NCI-H2107 (cell line): ENCODE measurements at regions not wholly inside any gene's neighbourhood (a gene's known extent, or its start where the extent isn't known, plus 50 kb on each side); places are given as distances from the start of the nearest gene placed in this dataset.

Experiments used
- DNase-seq: peaks from one replicate; lab custom pipeline; 2025; lab: John Stamatoyannopoulos, UW

DNA sequence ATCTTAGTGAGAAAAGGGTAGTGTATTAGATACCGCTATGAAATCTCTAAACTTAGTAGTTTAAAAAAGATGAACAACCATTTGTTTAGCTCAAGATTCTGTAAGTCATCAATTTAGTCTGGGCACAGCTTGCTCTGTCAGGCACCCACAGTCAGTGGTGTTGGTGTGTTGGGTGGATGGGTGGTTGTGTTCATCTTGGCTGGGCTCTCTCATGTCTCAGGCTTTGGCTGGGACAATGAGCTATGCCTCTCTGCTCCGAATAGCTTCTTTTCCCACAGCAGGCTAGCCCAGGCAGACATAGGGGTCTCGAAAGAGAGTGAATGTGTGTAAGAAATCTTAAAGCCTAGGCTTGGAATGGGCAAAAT lies 127.0 kb upstream of the GATB start:
- DNase-seq = no peak

DNA sequence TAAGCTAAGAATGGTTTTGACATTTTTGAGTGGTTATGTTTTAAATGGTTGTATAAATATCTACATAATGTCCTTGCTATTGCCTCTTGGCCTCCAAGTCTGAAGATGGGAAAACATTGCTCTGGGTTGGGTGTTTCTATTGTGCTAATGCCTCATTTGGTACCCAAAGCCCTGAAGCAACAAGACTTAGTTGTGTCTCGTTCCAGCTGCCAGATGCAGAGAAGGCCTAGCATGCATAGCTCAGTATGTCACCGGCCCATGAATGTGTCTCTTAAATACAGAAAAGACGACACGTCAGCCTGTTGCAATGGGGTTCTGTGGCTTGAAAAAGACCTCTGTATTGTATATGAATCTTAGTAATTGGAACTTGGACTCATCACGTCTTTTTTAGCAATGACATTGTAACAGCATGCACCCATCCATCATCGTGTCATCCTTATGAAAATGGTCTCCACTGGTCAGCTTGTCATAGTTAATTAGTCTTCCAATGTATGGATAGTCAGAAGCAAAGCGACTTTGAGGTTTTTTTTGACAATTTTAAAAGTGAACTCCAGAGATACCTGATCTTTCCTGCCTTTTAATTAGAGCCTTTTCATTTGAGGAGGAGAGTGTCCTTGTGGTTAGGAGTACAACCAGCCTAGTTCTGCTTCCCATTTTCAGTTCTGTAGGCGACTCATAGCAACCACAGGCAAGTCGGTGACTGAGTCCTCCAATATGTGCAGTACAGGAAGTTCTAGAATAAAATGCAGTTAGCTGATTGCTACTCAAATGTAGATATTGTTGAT lies 126.4 kb upstream of the GATB start:
- no peak for DNase-seq

- DNase-seq = no peak
Observed at GRCh38 chr4:151885123-151885522, 124.3 kb upstream of the GATB start.

- DNase-seq = no peak
Observed at GRCh38 chr4:151883747-151884146, 122.9 kb upstream of the GATB start.

DNA sequence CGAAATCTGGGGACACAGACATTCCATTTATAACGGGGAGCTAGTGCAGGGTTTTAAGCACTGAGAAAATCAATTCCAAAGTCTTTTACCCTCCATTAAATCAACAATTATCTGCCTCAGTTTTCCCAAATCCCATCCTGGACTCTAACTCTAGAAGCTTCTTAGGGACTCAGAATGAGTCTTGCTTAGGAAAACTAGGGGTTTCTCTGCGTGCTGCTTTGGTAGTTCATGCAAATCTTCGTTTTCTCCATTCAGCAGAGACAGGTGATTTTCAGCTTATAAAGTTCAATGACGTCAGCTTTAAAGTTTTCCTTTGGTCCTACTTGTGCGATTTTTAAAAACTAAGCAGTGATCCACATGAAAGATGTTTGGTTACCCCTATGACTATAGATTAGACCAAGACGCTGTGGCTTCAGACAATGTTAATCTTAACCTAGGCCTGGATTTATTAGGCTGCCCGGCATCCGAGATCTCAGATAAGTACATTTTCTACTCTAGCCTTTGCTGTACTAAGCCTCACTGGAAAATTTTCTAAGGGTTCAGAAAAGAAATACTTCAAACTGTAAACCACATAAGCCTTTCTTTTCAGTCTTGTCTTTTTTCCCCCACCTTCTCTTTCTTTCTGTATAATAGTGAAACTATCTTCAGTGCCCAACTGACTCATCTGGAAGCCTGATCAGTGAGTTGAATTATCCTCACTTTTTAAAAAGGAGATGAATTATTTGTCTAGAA lies 121.4 kb upstream of the GATB start:
- no peak for DNase-seq

- no peak for DNase-seq
Observed at GRCh38 chr4:151879705-151880445, 119.1 kb upstream of the GATB start.

DNA sequence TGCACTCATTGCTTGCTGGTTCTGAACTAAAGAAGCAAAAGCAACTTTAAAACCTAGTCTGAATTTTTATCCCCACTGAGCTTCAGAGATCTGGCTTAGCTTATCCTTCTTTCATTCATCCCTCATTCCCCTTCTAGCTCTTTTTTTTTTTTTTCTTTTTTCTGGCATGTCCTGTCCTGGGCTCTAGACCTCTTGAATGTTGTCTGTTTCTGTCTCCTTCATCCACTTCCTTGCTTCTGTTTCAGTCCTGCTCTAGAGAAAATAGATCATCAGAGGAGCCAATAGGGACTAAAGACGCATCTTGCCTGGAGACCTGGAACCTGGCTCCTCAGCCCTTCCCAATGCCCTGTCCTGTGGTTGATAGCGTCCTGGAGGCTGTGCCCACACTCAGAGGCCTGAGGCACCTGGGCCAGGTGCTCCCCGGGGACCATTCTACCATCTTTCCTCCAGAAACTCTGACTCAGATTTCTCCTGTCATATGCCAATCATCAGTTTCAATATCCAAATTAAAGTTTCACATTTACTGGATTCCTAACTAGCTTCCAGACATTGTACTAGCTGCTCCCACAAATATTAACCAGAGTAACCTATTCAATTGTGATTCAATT lies 115.7 kb upstream of the GATB start:
- no peak for DNase-seq

- no peak for DNase-seq
Observed at GRCh38 chr4:151874328-151874727, 113.5 kb upstream of the GATB start.

DNA sequence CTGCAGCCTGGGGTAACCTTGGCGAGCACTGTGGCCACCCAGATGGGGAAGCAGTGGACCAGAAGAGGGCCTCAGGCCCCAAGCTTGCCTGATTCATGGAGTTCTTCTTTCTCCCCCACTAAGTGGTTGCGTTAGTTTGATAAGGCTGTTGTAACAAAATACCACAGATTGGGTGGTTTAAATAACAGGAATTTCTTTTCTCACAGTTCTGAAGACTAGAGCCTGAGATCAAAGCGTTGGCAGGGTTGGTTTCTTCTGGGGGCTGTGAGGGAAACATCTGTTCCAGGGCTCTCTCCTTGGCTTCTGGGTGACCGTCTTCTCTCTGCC lies 105.7 kb upstream of the GATB start:
- DNase-seq = no peak

- DNase-seq = no peak
Observed at GRCh38 chr4:151865744-151866591, 105.2 kb upstream of the GATB start.

GRCh38 chr4:151865312-151865711 lies 104.5 kb upstream of the GATB start:
- DNase-seq = no peak

DNA sequence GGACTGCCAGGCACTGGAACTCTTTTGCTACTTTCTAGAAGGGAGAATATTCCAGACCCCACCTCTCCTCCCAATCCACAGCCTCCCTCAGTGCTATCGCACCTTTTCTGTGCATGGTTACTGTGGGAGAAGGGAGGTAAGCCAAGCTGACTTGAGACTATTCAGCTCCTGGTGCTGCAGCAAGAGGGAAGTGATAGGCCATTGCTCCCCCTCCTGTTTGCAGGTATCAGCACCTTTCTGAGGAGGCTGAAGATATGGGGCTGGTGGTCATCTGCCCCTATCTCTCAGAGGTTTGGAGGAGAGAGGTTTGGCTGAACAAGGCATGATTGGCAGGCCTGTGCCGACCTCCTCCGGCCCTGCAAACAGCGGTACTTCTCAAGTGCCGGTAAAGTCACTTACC lies 103.3 kb upstream of the GATB start:
- DNase-seq = no peak

GRCh38 chr4:151862766-151863165 lies 102.0 kb upstream of the GATB start:
- no peak for DNase-seq

GRCh38 chr4:151860561-151861093 lies 99.8 kb upstream of the GATB start:
- no peak for DNase-seq

GRCh38 chr4:151859641-151860040 lies 98.8 kb upstream of the GATB start:
- DNase-seq = no peak

DNA sequence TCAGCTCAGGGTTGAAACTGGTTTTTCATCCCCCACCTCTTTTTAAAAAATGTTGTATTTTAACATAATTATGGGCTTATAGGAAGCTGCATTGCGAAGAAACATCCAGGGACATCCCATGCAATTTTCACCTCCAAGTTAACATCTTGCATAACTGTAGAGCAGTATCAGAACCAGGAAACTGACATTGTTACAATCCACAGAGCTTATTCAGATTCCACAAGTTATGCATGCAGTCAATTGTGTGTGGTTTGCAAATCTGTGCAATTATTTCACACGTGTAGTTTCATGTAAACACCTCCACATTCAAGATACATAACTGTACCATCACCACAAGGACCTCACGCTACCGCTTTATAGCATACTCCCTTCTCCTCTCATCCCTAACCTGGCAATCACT lies 97.5 kb upstream of the GATB start:
- no peak for DNase-seq

GRCh38 chr4:151857368-151857767 lies 96.6 kb upstream of the GATB start:
- no peak for DNase-seq

GRCh38 chr4:151855747-151856146 lies 94.9 kb upstream of the GATB start:
- no peak for DNase-seq

DNA sequence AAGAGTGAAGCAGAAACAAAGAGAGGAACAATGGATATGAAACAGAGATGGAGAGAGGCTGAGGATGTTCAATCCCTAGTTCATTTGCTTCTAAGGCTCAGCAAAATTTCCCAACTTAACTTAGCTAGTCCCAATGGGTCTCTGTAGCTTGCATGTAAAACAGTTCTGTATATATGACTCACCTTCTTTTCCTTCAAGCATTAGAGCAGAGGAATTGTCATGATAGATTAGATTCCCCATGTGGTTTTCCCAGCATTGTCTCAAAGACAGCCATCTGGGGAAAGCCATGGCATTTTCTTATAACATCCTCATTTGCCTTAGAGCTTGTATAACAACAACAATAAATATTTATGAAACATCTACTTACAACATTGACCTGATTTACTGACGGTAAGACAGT lies 93.9 kb upstream of the GATB start:
- no peak for DNase-seq

DNA sequence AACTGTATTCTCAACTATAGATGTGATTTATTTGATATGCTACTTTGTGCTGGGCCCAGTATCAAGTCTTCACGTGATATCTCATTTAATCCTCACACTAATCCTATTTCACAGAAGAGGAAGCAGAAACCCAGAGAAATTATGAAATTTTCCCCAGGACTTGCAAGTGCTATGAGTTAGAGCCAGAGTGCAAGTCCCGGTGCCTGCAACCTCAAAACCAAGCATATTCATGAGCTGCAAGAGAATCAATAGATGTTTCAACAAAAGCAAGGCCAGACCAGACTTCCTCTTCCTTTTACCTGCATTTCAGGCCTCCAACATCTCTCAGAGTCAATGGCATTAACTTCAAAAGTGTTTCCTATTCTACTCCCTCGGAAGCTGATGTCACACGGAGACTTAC lies 92.2 kb upstream of the GATB start:
- no peak for DNase-seq

DNA sequence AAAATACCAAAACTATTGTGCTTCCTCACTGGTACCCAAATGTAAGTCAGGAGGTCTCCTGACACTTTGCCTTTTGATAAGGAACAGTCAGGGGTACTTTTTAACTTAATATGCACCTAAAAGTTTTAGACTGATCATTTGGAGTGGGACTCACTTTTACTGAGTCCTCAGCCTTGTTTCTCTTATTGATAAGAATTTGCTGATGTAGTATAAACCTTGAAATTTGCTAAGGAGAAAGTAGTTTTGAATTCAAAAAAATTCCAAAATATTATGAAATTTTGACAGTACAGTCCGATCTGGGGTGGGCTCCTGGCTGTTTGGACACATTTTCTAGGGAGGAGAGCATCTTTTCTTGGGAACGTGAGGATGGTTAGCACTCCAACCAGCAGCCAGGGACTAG lies 91.4 kb upstream of the GATB start:
- DNase-seq = no peak

DNA sequence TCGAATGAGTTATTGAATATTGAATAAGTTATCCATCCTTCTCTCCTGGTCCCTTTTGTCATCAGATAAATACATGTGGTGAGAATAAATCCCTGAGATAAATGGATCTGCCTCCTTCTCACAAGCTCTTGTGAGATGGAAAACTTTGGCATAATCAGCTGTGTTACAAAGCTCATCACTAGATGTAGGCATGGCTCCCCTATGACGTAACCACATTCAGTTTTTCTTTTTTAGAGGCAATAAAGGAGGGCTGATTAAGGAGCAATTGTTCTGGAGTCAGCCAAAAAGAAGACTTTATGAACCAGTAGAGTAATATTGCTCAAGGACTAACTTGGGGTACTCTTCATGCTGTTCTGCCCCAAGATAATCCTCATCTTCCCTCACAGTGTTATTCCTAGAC lies 90.5 kb upstream of the GATB start:
- no peak for DNase-seq
